GM12892 (cell line): ENCODE measurements at regions not wholly inside any gene's neighbourhood (a gene's known extent, or its start where the extent isn't known, plus 50 kb on each side); places are given as distances from the start of the nearest gene placed in this dataset.

Source experiments
- DNase-seq: peaks from one replicate; pipeline ENCODE4 v3.0.0; 2011; ENCODE audit not compliant: insufficient read length
- FAIRE-seq: peaks from 2 replicates; lab custom pipeline; 2011; peaks lifted over from hg19 to GRCh38; lab: Jason Lieb, UNC
- POLR2A ChIP-seq: IDR thresholded peaks from 2 replicates; pipeline ENCODE4 v1.6.1; 2011; ENCODE audit warnings: low read depth, low read length, control low read depth
- POLR2AphosphoS5 ChIP-seq: IDR thresholded peaks from 2 replicates; pipeline ENCODE4 v1.6.1; 2011; ENCODE audit warnings: low read depth, low read length, control low read depth
- TAF1 ChIP-seq: IDR thresholded peaks from 2 replicates; pipeline ENCODE4 v1.6.1; 2011; ENCODE audit warnings: low read depth, mild to moderate bottlenecking, control low read depth, low read length, borderline replicate concordance

GRCh38 chr12:4859478-4860210, 50.1 kb upstream of the KCNA1 start:
- DNase-seq (no peak), FAIRE-seq (peak; percentile 81)
- TF ChIP-seq POLR2A (no peak), POLR2AphosphoS5 (no peak), TAF1 (no peak)
